NB4 (cell line): ENCODE measurements at regions not wholly inside any gene's neighbourhood (a gene's known extent, or its start where the extent isn't known, plus 50 kb on each side); places are given as distances from the start of the nearest gene placed in this dataset.

Experiments
- DNase-seq: peaks from one replicate; pipeline ENCODE4 v3.0.0; 2010; ENCODE audit warnings: low read depth
- H3K4me3 ChIP-seq: one replicate; pipeline ENCODE4 v1.5.1; 2011; ENCODE audit warnings: mild to moderate bottlenecking, low read depth, low read length, moderate library complexity
- MAX ChIP-seq: IDR thresholded peaks from 2 replicates; pipeline ENCODE4 v1.6.1; 2011; ENCODE audit warnings: low read depth, low read length
- MYC ChIP-seq: IDR thresholded peaks from 2 replicates; pipeline ENCODE4 v1.6.1; 2011; ENCODE audit warnings: low read depth, low read length
- POLR2A ChIP-seq: IDR thresholded peaks from 2 replicates; pipeline ENCODE4 v1.6.1; 2011; ENCODE audit warnings: mild to moderate bottlenecking; ENCODE audit not compliant: insufficient read length; ENCODE audit errors: extremely low read depth
- TF ChIP-seq, protein P1 (sequence below): IDR thresholded peaks from one replicate; pipeline ENCODE4 v1.5.1; 2012; ENCODE audit warnings: low read depth, low read length

GRCh38 chr4:19999775-20000414 is 251.8 kb upstream of the SLIT2 start:
- TF ChIP-seq MAX (no peak), MYC (no peak), POLR2A (no peak)
- TF ChIP-seq, protein P1, sequence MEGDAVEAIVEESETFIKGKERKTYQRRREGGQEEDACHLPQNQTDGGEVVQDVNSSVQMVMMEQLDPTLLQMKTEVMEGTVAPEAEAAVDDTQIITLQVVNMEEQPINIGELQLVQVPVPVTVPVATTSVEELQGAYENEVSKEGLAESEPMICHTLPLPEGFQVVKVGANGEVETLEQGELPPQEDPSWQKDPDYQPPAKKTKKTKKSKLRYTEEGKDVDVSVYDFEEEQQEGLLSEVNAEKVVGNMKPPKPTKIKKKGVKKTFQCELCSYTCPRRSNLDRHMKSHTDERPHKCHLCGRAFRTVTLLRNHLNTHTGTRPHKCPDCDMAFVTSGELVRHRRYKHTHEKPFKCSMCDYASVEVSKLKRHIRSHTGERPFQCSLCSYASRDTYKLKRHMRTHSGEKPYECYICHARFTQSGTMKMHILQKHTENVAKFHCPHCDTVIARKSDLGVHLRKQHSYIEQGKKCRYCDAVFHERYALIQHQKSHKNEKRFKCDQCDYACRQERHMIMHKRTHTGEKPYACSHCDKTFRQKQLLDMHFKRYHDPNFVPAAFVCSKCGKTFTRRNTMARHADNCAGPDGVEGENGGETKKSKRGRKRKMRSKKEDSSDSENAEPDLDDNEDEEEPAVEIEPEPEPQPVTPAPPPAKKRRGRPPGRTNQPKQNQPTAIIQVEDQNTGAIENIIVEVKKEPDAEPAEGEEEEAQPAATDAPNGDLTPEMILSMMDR = no peak
- no peak for DNase-seq
- H3K4me3 ChIP-seq = no peak overlapping the region

DNA sequence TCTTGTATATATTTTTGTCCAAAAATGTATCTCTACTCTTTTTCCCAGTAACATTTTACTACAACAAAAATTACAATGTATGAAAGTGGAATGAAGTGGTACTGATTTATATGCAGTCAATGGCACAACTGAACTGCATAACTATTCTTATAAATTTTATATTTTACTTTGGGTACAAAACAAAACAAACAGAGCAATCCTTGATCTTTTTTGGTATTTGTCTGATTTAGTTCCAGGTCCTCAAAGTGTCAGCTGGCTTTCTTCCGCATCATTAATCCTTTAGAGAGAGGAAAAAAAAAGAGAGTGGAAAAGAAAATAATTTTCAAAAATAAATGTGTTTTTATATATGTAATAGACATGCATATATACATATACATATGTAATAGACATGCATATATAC is 252.4 kb upstream of the SLIT2 start:
- TF ChIP-seq POLR2A = no peak
- TF ChIP-seq, protein P1 = no peak
- TF ChIP-seq MAX = no peak
- TF ChIP-seq MYC = no peak
- no peak overlapping the region for H3K4me3 ChIP-seq
- DNase-seq = no peak

GRCh38 chr4:19993242-19993641 is 258.5 kb upstream of the SLIT2 start:
- no peak for TF ChIP-seq MAX
- no peak for TF ChIP-seq MYC
- TF ChIP-seq, protein P1 = no peak
- no peak for TF ChIP-seq POLR2A
- no peak overlapping the region for H3K4me3 ChIP-seq
- DNase-seq = peak; percentile 86

DNA sequence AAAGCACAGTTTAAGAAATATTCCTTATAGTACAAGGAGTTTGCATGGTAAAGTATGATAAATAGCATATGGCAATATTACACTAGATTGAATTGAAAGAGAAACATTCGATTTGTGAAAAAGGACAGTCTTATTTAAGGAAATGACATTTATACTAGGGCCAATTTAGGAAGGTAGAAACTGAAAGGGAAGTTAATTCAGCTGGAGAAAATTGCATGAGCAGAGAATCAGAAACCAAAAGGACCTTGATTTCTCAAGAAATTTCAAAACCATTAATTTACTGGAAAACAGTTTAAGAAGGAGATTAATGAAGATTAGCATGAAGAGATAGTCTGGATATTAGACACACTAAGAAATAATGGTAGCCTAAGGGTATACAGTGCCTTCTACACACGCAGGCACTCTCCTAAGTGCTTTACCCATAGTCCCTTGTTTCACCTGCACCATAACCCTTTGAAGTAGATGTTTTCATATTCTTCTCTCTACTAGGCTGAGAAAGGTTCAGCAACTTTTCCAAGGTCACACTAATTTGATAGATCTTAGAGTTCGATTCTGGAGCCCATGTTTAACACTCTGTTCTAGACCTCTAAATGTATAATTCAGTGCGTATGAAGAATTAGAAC is 259.1 kb upstream of the SLIT2 start:
- peak; percentile 60 for DNase-seq
- H3K4me3 ChIP-seq = no peak overlapping the region
- TF ChIP-seq POLR2A = no peak
- TF ChIP-seq, protein P1 = no peak
- TF ChIP-seq MAX = no peak
- no peak for TF ChIP-seq MYC

GRCh38 chr4:19987746-19988145 is 264.0 kb upstream of the SLIT2 start:
- TF ChIP-seq MAX (no peak), POLR2A (no peak), MYC (no peak)
- TF ChIP-seq, protein P1 = no peak
- H3K4me3 ChIP-seq = no peak overlapping the region
- DNase-seq = no peak
